HEK293 (cell line): ENCODE measurements at regions not wholly inside any gene's neighbourhood (a gene's known extent, or its start where the extent isn't known, plus 50 kb on each side); places are given as distances from the start of the nearest gene placed in this dataset.

Experiments used
- ZNF121 ChIP-seq: fragments of 450-650 bp; formaldehyde crosslinking; IDR thresholded peaks from 2 replicates; pipeline ENCODE4 v1.5.1; 2016; ENCODE audit warnings: missing biosample characterization, missing genetic modification characterization
- ZNF23 ChIP-seq: fragments of 450-650 bp; formaldehyde crosslinking; IDR thresholded peaks from 2 replicates; pipeline ENCODE4 v1.5.1; 2016; ENCODE audit warnings: missing biosample characterization, missing genetic modification characterization, borderline replicate concordance
- ZNF473 ChIP-seq: fragments of 450-650 bp; formaldehyde crosslinking; IDR thresholded peaks from 2 replicates; pipeline ENCODE4 v1.5.1; 2017; ENCODE audit warnings: missing biosample characterization, missing genetic modification characterization

- no peak for TF ChIP-seq ZNF121 (tag by site-specific recombination)
- no peak for TF ChIP-seq ZNF23
- TF ChIP-seq ZNF473 (tag by site-specific recombination) = no peak
Measured at GRCh38 chr4:107408968-107409367, 311.1 kb downstream of the PAPSS1 start.
